ENCODE measurements at regions not wholly inside any gene's neighbourhood (a gene's known extent, or its start where the extent isn't known, plus 50 kb on each side); places are given as distances from the start of the nearest gene placed in this dataset.

DNA sequence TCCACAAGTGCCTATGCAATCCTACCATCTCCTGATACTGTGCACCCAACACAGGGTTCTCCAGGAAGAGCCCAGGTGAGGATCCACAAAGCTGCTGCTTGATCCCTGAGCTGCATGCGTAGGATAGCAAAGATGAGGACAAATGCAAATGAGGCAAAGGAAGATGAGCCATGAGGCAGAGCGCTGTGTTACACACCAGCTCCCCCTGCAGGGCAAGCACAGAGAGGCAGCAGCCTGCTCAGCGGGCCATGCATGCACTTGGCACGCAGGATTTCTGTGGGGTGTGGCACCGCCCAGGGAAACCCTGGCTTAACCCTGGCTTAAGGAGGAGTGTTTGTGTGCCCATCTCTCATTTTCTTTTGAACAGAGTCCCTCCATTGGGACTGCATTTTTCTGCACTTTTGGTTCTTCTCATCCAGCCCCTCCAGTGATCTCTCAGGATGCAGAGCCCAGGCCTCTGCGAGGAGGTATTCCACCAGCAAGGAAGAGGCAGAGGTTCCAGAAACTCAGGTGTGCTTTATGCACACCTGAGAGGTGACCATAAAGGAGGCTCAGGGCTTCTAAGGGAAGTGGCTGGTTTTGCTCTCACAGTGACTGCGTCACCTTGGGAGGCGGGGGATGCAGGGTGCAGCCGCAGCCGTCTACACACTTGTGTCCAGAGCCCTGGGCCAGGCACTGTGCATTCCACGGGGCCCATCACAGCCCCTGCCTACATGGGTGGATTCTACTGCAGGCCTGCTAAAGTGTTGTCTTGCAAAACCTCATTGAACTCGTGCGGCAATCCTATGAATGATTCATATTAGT, 973.3 kb upstream of the TMEM132C start:
- TF ChIP-seq EZH2 (IDR thresholded peaks at IDR 0.05; ENCODE audit: low read length, unreplicated experiment): no peak
- TF ChIP-seq, protein P1, sequence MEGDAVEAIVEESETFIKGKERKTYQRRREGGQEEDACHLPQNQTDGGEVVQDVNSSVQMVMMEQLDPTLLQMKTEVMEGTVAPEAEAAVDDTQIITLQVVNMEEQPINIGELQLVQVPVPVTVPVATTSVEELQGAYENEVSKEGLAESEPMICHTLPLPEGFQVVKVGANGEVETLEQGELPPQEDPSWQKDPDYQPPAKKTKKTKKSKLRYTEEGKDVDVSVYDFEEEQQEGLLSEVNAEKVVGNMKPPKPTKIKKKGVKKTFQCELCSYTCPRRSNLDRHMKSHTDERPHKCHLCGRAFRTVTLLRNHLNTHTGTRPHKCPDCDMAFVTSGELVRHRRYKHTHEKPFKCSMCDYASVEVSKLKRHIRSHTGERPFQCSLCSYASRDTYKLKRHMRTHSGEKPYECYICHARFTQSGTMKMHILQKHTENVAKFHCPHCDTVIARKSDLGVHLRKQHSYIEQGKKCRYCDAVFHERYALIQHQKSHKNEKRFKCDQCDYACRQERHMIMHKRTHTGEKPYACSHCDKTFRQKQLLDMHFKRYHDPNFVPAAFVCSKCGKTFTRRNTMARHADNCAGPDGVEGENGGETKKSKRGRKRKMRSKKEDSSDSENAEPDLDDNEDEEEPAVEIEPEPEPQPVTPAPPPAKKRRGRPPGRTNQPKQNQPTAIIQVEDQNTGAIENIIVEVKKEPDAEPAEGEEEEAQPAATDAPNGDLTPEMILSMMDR (conservative IDR thresholded peaks at IDR 0.05; ENCODE audit: low read depth, low read length): peak; percentile 99
- TF ChIP-seq EZH2phosphoT487 (IDR thresholded peaks at IDR 0.05; ENCODE audit: borderline replicate concordance, low read length): no peak

Measured in PC-3 (cell line).